SK-N-SH (cell line): ENCODE measurements at regions not wholly inside any gene's neighbourhood (a gene's known extent, or its start where the extent isn't known, plus 50 kb on each side); places are given as distances from the start of the nearest gene placed in this dataset.

Experiments
- CTCF ChIA-PET: fragments of 300-600, 350-600 bp; formaldehyde crosslinking; extraction: SDS; loops from one replicate; lab custom pipeline; 2021; lab: Yijun Ruan, JAX
- POLR2A ChIA-PET: fragments of 350-600 bp; sonication (Branson Sonifier 250); formaldehyde crosslinking; extraction: SDS; loops from one replicate; lab custom pipeline; 2020; ENCODE audit warnings: antibody characterized with exemption, inconsistent platforms; lab: Yijun Ruan, JAX
- DNase-seq: peaks from one replicate; pipeline ENCODE4 v3.0.0; 2012
- H2AFZ ChIP-seq: fragments of 200-600 bp; sonication (generic); 2 replicates; pipeline ENCODE4 v1.8.1; 2016; ENCODE audit warnings: antibody characterized with exemption, mild to moderate bottlenecking, low read depth
- H3F3A ChIP-seq: fragments of 200-600 bp; sonication (generic); replicated peaks from 2 replicates; pipeline ENCODE3; 2016; ENCODE audit warnings: antibody characterized with exemption, mild to moderate bottlenecking; ENCODE audit not compliant: insufficient read depth
- H3K27ac ChIP-seq, 2 experiments: fragments of 200-500 bp in 1 of 2; fragments of 200-600 bp in 1 of 2; sonication (Bioruptor generic) in 1 of 2; sonication (generic), shearing (Covaris generic) in 1 of 2; 2 replicates each; pipeline versions ENCODE4 v1.5.1 to v1.6.1; 2014 to 2016; ENCODE audit warnings: low read depth in 2 of 2, inconsistent platforms in 1 of 2, low read length in 1 of 2, mild to moderate bottlenecking in 1 of 2, mixed read lengths in 1 of 2
- H3K27me3 ChIP-seq: fragments of 200-600 bp; sonication (generic), shearing (Covaris generic); 2 replicates; pipeline ENCODE4 v1.6.1; 2016; ENCODE audit warnings: mixed run types; ENCODE audit not compliant: insufficient read depth
- H3K36me3 ChIP-seq, 2 experiments: fragments of 200-500 bp in 1 of 2; fragments of 200-600 bp in 1 of 2; sonication (Bioruptor generic) in 1 of 2; sonication (generic) in 1 of 2; replicated peaks in 1 of 2; 2 replicates each; pipeline versions ENCODE3 to v1.5.1; 2014 to 2016; ENCODE audit warnings: low read length in 1 of 2, mild to moderate bottlenecking in 1 of 2; ENCODE audit not compliant: insufficient read depth in 2 of 2, control insufficient read depth in 1 of 2
- H3K4me1 ChIP-seq, 2 experiments: fragments of 200-500 bp in 1 of 2; fragments of 200-600 bp in 1 of 2; sonication (Bioruptor generic) in 1 of 2; sonication (generic), shearing (Covaris generic) in 1 of 2; 2 replicates each; pipeline versions ENCODE4 v1.5.1 to v1.6.1; 2014 to 2016; ENCODE audit warnings: low read depth in 1 of 2, low read length in 1 of 2, mixed run types in 1 of 2; ENCODE audit not compliant: insufficient read depth in 2 of 2, control insufficient read depth in 1 of 2
- H3K4me2 ChIP-seq: fragments of 200-600 bp; sonication (generic), shearing (Covaris generic); 2 replicates; pipeline ENCODE4 v1.6.1; 2017; ENCODE audit warnings: mixed run types
- H3K4me3 ChIP-seq, 2 experiments: fragments of 200-500 bp in 1 of 2; fragments of 200-600 bp in 1 of 2; sonication (Bioruptor generic) in 1 of 2; sonication (generic), shearing (Covaris generic) in 1 of 2; 2 replicates each; pipeline versions ENCODE4 v1.5.1 to v1.8.1; 2014 to 2016; ENCODE audit warnings: low read depth in 2 of 2, inconsistent platforms in 1 of 2, low read length in 1 of 2, mild to moderate bottlenecking in 1 of 2, mixed read lengths in 1 of 2, moderate library complexity in 1 of 2
- H3K79me2 ChIP-seq: fragments of 200-600 bp; sonication (generic); 2 replicates; pipeline ENCODE4 v1.8.1; 2017; ENCODE audit warnings: mild to moderate bottlenecking; ENCODE audit not compliant: insufficient read depth
- H3K9ac ChIP-seq: fragments of 200-600 bp; sonication (generic); 2 replicates; pipeline ENCODE4 v1.6.1; 2017; ENCODE audit warnings: mixed run types
- H3K9me2 ChIP-seq: fragments of 200-600 bp; sonication (generic); 2 replicates; pipeline ENCODE4 v1.6.1; 2017; ENCODE audit warnings: mixed run types
- H3K9me3 ChIP-seq: fragments of 200-600 bp; sonication (generic); 2 replicates; pipeline ENCODE4 v1.6.1; 2017; ENCODE audit warnings: mixed run types, mild to moderate bottlenecking, moderate library complexity
- H4K20me1 ChIP-seq: fragments of 200-600 bp; sonication (generic); 2 replicates; pipeline ENCODE4 v1.6.1; 2017; ENCODE audit warnings: mild to moderate bottlenecking, mixed run types; ENCODE audit not compliant: insufficient read depth
- CHD2 ChIP-seq: fragments of 150-350 bp; IDR thresholded peaks from 2 replicates; pipeline ENCODE4 v1.6.1; 2018; ENCODE audit warnings: low read length; ENCODE audit not compliant: partially characterized antibody
- ELF1 ChIP-seq: IDR thresholded peaks from 2 replicates; pipeline ENCODE4 v1.4.0; 2012
- EP300 ChIP-seq, 2 experiments: IDR thresholded peaks; 2 replicates each; pipeline versions ENCODE4 v1.4.0 to v1.6.1; 2012; ENCODE audit warnings: borderline replicate concordance in 1 of 2, low read depth in 1 of 2, low read length in 1 of 2
- EZH2phosphoT487 ChIP-seq: fragments of 200-600 bp; sonication (generic); IDR thresholded peaks from 2 replicates; pipeline ENCODE4 v1.6.1; 2017; ENCODE audit warnings: low read depth, mixed run types, mild to moderate bottlenecking, antibody characterized with exemption, moderate library complexity, borderline replicate concordance
- FOSL2 ChIP-seq: IDR thresholded peaks from 2 replicates; pipeline ENCODE4 v1.4.0; 2012; ENCODE audit warnings: low read depth, mild to moderate bottlenecking, moderate library complexity, borderline replicate concordance
- FOXJ3 ChIP-seq: sonication (generic); formaldehyde crosslinking; IDR thresholded peaks from 2 replicates; pipeline ENCODE4 v1.5.1; 2020; ENCODE audit warnings: mild to moderate bottlenecking, missing genetic modification reagents
- FOXM1 ChIP-seq: IDR thresholded peaks from 2 replicates; pipeline ENCODE4 v1.4.0; 2012; ENCODE audit warnings: low read depth, mild to moderate bottlenecking
- GABPA ChIP-seq: IDR thresholded peaks from 2 replicates; pipeline ENCODE4 v1.4.0; 2012; ENCODE audit warnings: low read depth, mild to moderate bottlenecking
- GATA2 ChIP-seq: sonication (generic); formaldehyde crosslinking; IDR thresholded peaks from 2 replicates; pipeline ENCODE4 v1.5.0; 2020; ENCODE audit warnings: mild to moderate bottlenecking, missing genetic modification reagents
- MEF2A ChIP-seq: IDR thresholded peaks from 2 replicates; pipeline ENCODE4 v1.4.0; 2012; ENCODE audit warnings: low read depth, borderline replicate concordance
- MXI1 ChIP-seq: IDR thresholded peaks from 2 replicates; pipeline ENCODE4 v1.6.1; 2012; ENCODE audit warnings: mild to moderate bottlenecking, low read depth, low read length, improper control_type of control experiment
- POLR2AphosphoS5 ChIP-seq: IDR thresholded peaks from 2 replicates; pipeline ENCODE4 v1.6.1; 2012; ENCODE audit warnings: low read depth, low read length
- RFX5 ChIP-seq: IDR thresholded peaks from 2 replicates; pipeline ENCODE4 v1.6.1; 2012; ENCODE audit warnings: mild to moderate bottlenecking, improper control_type of control experiment, low read length
- TAF1 ChIP-seq: IDR thresholded peaks from 2 replicates; pipeline ENCODE4 v1.6.1; 2012; ENCODE audit warnings: low read depth, mild to moderate bottlenecking, low read length, moderate library complexity, borderline replicate concordance
- TEAD4 ChIP-seq: IDR thresholded peaks from 2 replicates; pipeline ENCODE4 v1.4.0; 2012; ENCODE audit warnings: mild to moderate bottlenecking, borderline replicate concordance; ENCODE audit not compliant: insufficient read depth
- YY1 ChIP-seq: IDR thresholded peaks from 2 replicates; pipeline ENCODE4 v1.4.0; 2012; ENCODE audit warnings: low read depth, mild to moderate bottlenecking
- ZBTB33 ChIP-seq: IDR thresholded peaks from 2 replicates; pipeline ENCODE4 v1.4.0; 2012; ENCODE audit warnings: low read depth, borderline replicate concordance
- WGBS: methylation state at CpG from one replicate; pipeline ENCODE4 v1.1.6; 2017; ENCODE audit warnings: low lambda C conversion rate; 5-methylcytosine and 5-hydroxymethylcytosine counted together
- TF ChIP-seq, protein P1 (sequence below): fragments of 150-350 bp; IDR thresholded peaks from 2 replicates; pipeline ENCODE4 v1.6.1; 2016; ENCODE audit warnings: mild to moderate bottlenecking, low read depth, low read length
- TF ChIP-seq, protein P2 (sequence below): IDR thresholded peaks from 2 replicates; pipeline ENCODE4 v1.4.0; 2012; ENCODE audit warnings: low read depth, borderline replicate concordance
- TF ChIP-seq, protein P3 (sequence below): fragments of 150-350 bp; IDR thresholded peaks from 2 replicates; pipeline ENCODE4 v1.6.1; 2017; ENCODE audit warnings: antibody characterized with exemption, low read length, low read depth, borderline replicate concordance
- TF ChIP-seq, protein P4 (sequence below): fragments of 200-600 bp; sonication (generic); IDR thresholded peaks from 2 replicates; pipeline ENCODE4 v1.6.1; 2017; ENCODE audit warnings: antibody characterized with exemption, mild to moderate bottlenecking, moderate library complexity

DNA sequence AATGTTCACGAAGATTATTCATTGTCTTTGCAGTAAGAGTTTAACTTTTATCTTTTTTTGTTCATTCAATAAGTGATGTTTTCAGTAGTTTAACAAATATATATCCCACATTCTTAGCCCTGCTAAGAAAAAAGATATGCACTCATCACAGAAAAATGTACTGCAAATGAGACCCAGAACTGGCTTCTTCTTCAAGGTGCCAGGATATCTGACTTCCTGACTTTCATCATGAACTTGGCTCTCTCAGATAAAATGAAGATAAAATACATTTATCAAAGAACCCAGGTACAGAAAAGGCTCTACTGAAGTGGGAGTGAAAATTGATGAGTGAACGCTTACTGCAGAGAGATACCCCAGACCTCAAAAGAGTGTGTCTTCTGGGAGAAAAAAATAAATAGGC is 177.8 kb upstream of the DKK2 start (continued):
- TF ChIP-seq, protein P1, sequence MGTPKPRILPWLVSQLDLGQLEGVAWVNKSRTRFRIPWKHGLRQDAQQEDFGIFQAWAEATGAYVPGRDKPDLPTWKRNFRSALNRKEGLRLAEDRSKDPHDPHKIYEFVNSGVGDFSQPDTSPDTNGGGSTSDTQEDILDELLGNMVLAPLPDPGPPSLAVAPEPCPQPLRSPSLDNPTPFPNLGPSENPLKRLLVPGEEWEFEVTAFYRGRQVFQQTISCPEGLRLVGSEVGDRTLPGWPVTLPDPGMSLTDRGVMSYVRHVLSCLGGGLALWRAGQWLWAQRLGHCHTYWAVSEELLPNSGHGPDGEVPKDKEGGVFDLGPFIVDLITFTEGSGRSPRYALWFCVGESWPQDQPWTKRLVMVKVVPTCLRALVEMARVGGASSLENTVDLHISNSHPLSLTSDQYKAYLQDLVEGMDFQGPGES: no peak
- TF ChIP-seq POLR2AphosphoS5 (no peak), FOSL2 (peak; percentile 35; the same call in 1 of the 2 replicates), TAF1 (no peak), ELF1 (no peak)
- TF ChIP-seq, protein P2, sequence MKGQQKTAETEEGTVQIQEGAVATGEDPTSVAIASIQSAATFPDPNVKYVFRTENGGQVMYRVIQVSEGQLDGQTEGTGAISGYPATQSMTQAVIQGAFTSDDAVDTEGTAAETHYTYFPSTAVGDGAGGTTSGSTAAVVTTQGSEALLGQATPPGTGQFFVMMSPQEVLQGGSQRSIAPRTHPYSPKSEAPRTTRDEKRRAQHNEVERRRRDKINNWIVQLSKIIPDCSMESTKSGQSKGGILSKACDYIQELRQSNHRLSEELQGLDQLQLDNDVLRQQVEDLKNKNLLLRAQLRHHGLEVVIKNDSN: no peak
- TF ChIP-seq, protein P3, sequence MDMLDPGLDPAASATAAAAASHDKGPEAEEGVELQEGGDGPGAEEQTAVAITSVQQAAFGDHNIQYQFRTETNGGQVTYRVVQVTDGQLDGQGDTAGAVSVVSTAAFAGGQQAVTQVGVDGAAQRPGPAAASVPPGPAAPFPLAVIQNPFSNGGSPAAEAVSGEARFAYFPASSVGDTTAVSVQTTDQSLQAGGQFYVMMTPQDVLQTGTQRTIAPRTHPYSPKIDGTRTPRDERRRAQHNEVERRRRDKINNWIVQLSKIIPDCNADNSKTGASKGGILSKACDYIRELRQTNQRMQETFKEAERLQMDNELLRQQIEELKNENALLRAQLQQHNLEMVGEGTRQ: no peak

DNA sequence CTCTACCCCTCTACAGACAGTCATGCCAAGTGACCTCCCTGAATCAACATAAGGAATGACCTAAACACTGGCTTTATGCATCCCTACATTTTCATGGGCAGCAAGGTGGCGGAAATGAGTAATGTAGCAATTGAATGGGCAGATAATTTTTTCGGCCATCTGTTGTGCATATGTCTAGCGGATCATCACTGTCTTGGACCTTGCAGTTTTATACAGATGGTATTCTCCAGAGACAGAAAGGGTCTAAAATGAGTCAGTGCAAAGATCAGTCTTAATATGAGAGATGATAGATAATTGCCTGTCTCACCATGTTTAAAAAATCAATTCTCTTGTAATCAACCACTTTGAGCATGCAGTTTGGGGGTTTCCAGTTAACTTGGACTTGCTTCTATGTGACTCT is 177.3 kb upstream of the DKK2 start:
- DNase-seq: peak; percentile 65
- Histone ChIP-seq H3K79me2 (no peaks in the 10 kb centered on the region), H3K4me3 (no peak overlapping the region), H3F3A (peaks cover 23% of the 10 kb centered on the region), H2AFZ (no peak overlapping the region), H3K36me3 (no peaks in the 10 kb centered on the region), H3K27me3 (no peaks in the 10 kb centered on the region), H3K9me3 (no peaks in the 10 kb centered on the region), H3K4me2 (peak overlapping the region; percentile 29; the same call in 1 of the 2 replicates), H3K9me2 (no peaks in the 10 kb centered on the region), H3K27ac (peak overlapping the region; percentile 83 to 100), H3K9ac (no peak overlapping the region), H4K20me1 (no peaks in the 10 kb centered on the region), H3K4me1 (peaks cover 27 to 36% of the 10 kb centered on the region in 2 experiments)
- ChIA-PET POLR2A (no interaction called here), CTCF (interaction anchor here (0.7 kb wide), 1 partner anchor 13 kb away, joined by 3 read pairs; no protein-coding TSS in a partner anchor)
- 7% methylated on average over 3 of the region's 3 CpGs for WGBS
- TF ChIP-seq TAF1 (no peak), CHD2 (peak; percentile 80), MEF2A (peak; percentile 58; the same call in 1 of the 2 replicates), EZH2phosphoT487 (no peak), YY1 (peak; percentile 69; the same call in 1 of the 2 replicates), MXI1 (no peak), POLR2AphosphoS5 (peak; percentile 97), FOXJ3 (CRISPR knock-in tag) (peak; percentile 43; the same call in 1 of the 2 replicates), TEAD4 (peak; percentile 93), FOXM1 (peak; percentile 95), ZBTB33 (peak; percentile 83), EP300 (IDR thresholded peaks at IDR 0.05; ENCODE audit: borderline replicate concordance in 1 of 2, low read depth in 1 of 2, low read length in 1 of 2) (peak; percentile 93 to 98), GABPA (no peak; the same call in none of the 2 replicates), FOSL2 (peak; percentile 88), GATA2 (peak; percentile 77), RFX5 (no peak)
- TF ChIP-seq, protein P2: no peak
- TF ChIP-seq, protein P1: no peak
- TF ChIP-seq, protein P4, sequence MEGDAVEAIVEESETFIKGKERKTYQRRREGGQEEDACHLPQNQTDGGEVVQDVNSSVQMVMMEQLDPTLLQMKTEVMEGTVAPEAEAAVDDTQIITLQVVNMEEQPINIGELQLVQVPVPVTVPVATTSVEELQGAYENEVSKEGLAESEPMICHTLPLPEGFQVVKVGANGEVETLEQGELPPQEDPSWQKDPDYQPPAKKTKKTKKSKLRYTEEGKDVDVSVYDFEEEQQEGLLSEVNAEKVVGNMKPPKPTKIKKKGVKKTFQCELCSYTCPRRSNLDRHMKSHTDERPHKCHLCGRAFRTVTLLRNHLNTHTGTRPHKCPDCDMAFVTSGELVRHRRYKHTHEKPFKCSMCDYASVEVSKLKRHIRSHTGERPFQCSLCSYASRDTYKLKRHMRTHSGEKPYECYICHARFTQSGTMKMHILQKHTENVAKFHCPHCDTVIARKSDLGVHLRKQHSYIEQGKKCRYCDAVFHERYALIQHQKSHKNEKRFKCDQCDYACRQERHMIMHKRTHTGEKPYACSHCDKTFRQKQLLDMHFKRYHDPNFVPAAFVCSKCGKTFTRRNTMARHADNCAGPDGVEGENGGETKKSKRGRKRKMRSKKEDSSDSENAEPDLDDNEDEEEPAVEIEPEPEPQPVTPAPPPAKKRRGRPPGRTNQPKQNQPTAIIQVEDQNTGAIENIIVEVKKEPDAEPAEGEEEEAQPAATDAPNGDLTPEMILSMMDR: peak; percentile 18; the same call in 1 of the 2 replicates
